ENCODE measurements at regions not wholly inside any gene's neighbourhood (a gene's known extent, or its start where the extent isn't known, plus 50 kb on each side); places are given as distances from the start of the nearest gene placed in this dataset.

GRCh38 chr6:87913974-87914373, 133.7 kb upstream of the SPACA1 start:
- Histone ChIP-seq H3K36me3 (ENCODE audit: low read depth) (no peaks in the 10 kb centered on the region), H3F3A (ENCODE audit: insufficient read depth, low read depth) (no peaks in the 10 kb centered on the region), H3K9me2 (ENCODE audit: insufficient read depth) (no peaks in the 10 kb centered on the region), H3K4me2 (no peak overlapping the region), H3K9me3 (ENCODE audit: insufficient read depth, low read depth) (no peaks in the 10 kb centered on the region), H3K4me1 (replicated peaks; ENCODE audit: insufficient read depth) (no peaks in the 10 kb centered on the region), H2AFZ (no peak overlapping the region), H3K27ac (no peak overlapping the region), H3K79me2 (ENCODE audit: low read depth) (no peaks in the 10 kb centered on the region), H3K27me3 (ENCODE audit: insufficient read depth, low read depth) (no peaks in the 10 kb centered on the region), H3K4me3 (no peak overlapping the region), H4K20me1 (ENCODE audit: insufficient read depth) (no peaks in the 10 kb centered on the region)
- intact Hi-C loops (cut with micrococcal nuclease; ENCODE audit: unreplicated experiment): no loop called here
- POLR2A ChIA-PET (ENCODE audit: unreplicated experiment): no interaction called here
- TF ChIP-seq CTCF (conservative IDR thresholded peaks at IDR 0.05) (no peak), EZH2 (IDR thresholded peaks at IDR 0.05; ENCODE audit: low read depth) (no peak)
- no peak for DNase-seq
- CTCF ChIA-PET: no interaction called here
- no TSS peak for BruUV-seq (replicated peaks)

- no peaks in the 10 kb centered on the region for H3F3A ChIP-seq (ENCODE audit: insufficient read depth, low read depth)
- BruUV-seq (replicated peaks): no TSS peak
- H3K4me3 ChIP-seq: no peak overlapping the region
- H3K27me3 ChIP-seq (ENCODE audit: insufficient read depth, low read depth): no peaks in the 10 kb centered on the region
- H3K4me1 ChIP-seq (replicated peaks; ENCODE audit: insufficient read depth): no peaks in the 10 kb centered on the region
- H2AFZ ChIP-seq: no peak overlapping the region
- CTCF ChIA-PET: no interaction called here
- no peaks in the 10 kb centered on the region for H3K9me3 ChIP-seq (ENCODE audit: insufficient read depth, low read depth)
- DNase-seq: no peak
- H3K79me2 ChIP-seq (ENCODE audit: low read depth): no peaks in the 10 kb centered on the region
- POLR2A ChIA-PET (ENCODE audit: unreplicated experiment): no interaction called here
- no peaks in the 10 kb centered on the region for H3K36me3 ChIP-seq (ENCODE audit: low read depth)
- intact Hi-C loops (cut with micrococcal nuclease; ENCODE audit: unreplicated experiment): no loop called here
- no peak overlapping the region for H3K4me2 ChIP-seq
- TF ChIP-seq EZH2 (IDR thresholded peaks at IDR 0.05; ENCODE audit: low read depth) (no peak), CTCF (conservative IDR thresholded peaks at IDR 0.05) (no peak)
- no peak overlapping the region for H3K27ac ChIP-seq
- no peaks in the 10 kb centered on the region for H3K9me2 ChIP-seq (ENCODE audit: insufficient read depth)
- no peaks in the 10 kb centered on the region for H4K20me1 ChIP-seq (ENCODE audit: insufficient read depth)
Measured at GRCh38 chr6:87912102-87912501, 135.5 kb upstream of the SPACA1 start.

- no peaks in the 10 kb centered on the region for H3F3A ChIP-seq (ENCODE audit: insufficient read depth, low read depth)
- no TSS peak for BruUV-seq (replicated peaks)
- H3K27me3 ChIP-seq (ENCODE audit: insufficient read depth, low read depth): no peaks in the 10 kb centered on the region
- no peaks in the 10 kb centered on the region for H3K4me1 ChIP-seq (replicated peaks; ENCODE audit: insufficient read depth)
- H3K79me2 ChIP-seq (ENCODE audit: low read depth): no peaks in the 10 kb centered on the region
- H3K4me2 ChIP-seq: no peak overlapping the region
- CTCF ChIA-PET: no interaction called here
- H3K4me3 ChIP-seq: no peak overlapping the region
- H2AFZ ChIP-seq: no peak overlapping the region
- no peak for TF ChIP-seq EZH2 (IDR thresholded peaks at IDR 0.05; ENCODE audit: low read depth)
- TF ChIP-seq CTCF (conservative IDR thresholded peaks at IDR 0.05): no peak
- no peaks in the 10 kb centered on the region for H4K20me1 ChIP-seq (ENCODE audit: insufficient read depth)
- H3K27ac ChIP-seq: no peak overlapping the region
- H3K9me2 ChIP-seq (ENCODE audit: insufficient read depth): no peaks in the 10 kb centered on the region
- no peak for DNase-seq
- no peaks in the 10 kb centered on the region for H3K9me3 ChIP-seq (ENCODE audit: insufficient read depth, low read depth)
- POLR2A ChIA-PET (ENCODE audit: unreplicated experiment): no interaction called here
- intact Hi-C loops (cut with micrococcal nuclease; ENCODE audit: unreplicated experiment): no loop called here
- no peaks in the 10 kb centered on the region for H3K36me3 ChIP-seq (ENCODE audit: low read depth)
Measured at GRCh38 chr6:87909849-87910248, 137.8 kb upstream of the SPACA1 start.
